ENCODE measurements at regions not wholly inside any gene's neighbourhood (a gene's known extent, or its start where the extent isn't known, plus 50 kb on each side); places are given as distances from the start of the nearest gene placed in this dataset.

DNA sequence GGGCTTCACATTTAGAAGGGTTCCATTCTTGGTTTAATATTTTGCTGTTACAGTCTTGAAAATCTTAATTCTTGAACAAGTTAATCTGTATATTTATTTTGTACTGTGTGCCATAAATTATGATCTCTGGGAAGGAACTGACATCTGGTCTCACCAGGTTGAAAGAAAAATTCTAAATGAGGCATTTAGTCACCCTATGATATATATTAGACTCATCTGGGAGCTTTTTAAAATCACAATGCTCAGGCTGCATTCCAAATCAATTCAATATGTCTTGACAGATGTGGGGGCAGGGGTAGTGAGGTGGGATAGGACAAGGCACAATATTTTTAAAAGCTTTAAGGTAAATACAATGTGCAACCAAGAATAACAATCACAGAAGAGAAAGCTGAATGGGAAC, 569.2 kb downstream of the PRR16 start:
- TF ChIP-seq CTCF (IDR thresholded peaks at IDR 0.05; ENCODE audit: borderline replicate concordance, extremely low read depth, low read length, poor library complexity, severe bottlenecking) (no peak), EZH2 (IDR thresholded peaks at IDR 0.05; ENCODE audit: borderline replicate concordance, low read depth, low read length, severe bottlenecking) (no peak)
